ENCODE measurements at regions not wholly inside any gene's neighbourhood (a gene's known extent, or its start where the extent isn't known, plus 50 kb on each side); places are given as distances from the start of the nearest gene placed in this dataset.

DNA sequence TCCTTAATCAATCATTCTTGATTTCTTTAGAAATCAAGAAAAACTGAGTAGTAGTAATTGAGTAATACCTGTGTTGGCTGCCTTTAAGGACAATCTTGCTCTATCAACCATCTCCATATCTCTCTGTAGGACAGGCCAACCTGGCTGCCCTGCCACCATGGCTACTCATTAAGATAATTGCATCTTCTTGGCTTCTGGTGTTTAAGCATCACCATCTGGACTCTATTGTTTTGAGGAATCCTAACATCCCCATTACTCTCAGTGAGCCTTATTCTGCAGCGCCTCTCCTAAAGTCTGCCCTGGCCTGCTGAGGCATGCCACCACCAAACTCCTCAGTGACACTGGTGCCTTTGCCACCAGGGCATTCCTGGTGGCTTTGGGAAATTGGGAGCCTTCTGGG is 442.6 kb upstream of the ZNF507 start:
- Histone ChIP-seq H3K36me3 (no peaks in the 10 kb centered on the region), H3K9me3 (no peaks in the 10 kb centered on the region), H3K4me1 (peaks cover 4 to 13% (median 8%) of the 10 kb centered on the region in 4 donors), H3K27ac (no peak overlapping the region), H3K27me3 (no peaks in the 10 kb centered on the region), H3K4me3 (no peak overlapping the region)
- ATAC-seq (ENCODE audit: low FRiP score in 2 of 2) (no peak), DNase-seq (no peak)
- WGBS, 2 donors: 86 to 100% methylated on average over 1 of the region's 1 CpG
- TF ChIP-seq EP300 (IDR thresholded peaks at IDR 0.05) (no peak), CTCF (IDR thresholded peaks at IDR 0.05) (no peak), POLR2AphosphoS5 (IDR thresholded peaks at IDR 0.05) (no peak), POLR2A (IDR thresholded peaks at IDR 0.05) (no peak)

DNA sequence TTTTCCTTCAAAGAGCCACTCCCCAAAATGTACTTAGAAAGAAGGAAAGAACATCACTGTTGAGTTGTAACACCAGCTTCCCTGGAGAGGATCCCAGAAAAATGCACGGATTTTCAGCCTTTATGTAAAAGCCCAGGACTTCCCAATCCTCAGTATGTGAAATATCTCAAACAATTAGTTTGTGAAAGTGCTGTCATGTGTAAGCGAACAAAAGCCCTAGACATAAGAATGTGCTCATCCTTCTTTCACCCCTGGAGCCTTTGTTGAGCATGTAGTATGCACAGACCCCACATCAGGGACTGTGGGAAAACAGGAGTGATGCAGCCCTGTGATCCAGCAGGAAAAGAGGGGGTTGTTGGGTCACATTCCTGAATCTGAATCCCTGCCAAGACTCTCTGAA is 441.4 kb upstream of the ZNF507 start:
- no peaks in the 10 kb centered on the region for H3K27me3 ChIP-seq
- H3K9me3 ChIP-seq: no peaks in the 10 kb centered on the region
- DNase-seq (no peak), ATAC-seq (ENCODE audit: low FRiP score in 2 of 2) (no peak)
- H3K36me3 ChIP-seq: no peaks in the 10 kb centered on the region
- H3K27ac ChIP-seq: peak overlapping the region in 1 of 4 donors; percentile 80
- TF ChIP-seq EP300 (IDR thresholded peaks at IDR 0.05) (no peak), CTCF (IDR thresholded peaks at IDR 0.05) (no peak), POLR2A (IDR thresholded peaks at IDR 0.05) (no peak), POLR2AphosphoS5 (IDR thresholded peaks at IDR 0.05) (no peak)
- peaks cover 4 to 13% (median 8%) of the 10 kb centered on the region in 4 donors for H3K4me1 ChIP-seq
- WGBS, 2 donors: 62 to 87% methylated on average over 2 of the region's 2 CpGs
- no peak overlapping the region for H3K4me3 ChIP-seq

DNA sequence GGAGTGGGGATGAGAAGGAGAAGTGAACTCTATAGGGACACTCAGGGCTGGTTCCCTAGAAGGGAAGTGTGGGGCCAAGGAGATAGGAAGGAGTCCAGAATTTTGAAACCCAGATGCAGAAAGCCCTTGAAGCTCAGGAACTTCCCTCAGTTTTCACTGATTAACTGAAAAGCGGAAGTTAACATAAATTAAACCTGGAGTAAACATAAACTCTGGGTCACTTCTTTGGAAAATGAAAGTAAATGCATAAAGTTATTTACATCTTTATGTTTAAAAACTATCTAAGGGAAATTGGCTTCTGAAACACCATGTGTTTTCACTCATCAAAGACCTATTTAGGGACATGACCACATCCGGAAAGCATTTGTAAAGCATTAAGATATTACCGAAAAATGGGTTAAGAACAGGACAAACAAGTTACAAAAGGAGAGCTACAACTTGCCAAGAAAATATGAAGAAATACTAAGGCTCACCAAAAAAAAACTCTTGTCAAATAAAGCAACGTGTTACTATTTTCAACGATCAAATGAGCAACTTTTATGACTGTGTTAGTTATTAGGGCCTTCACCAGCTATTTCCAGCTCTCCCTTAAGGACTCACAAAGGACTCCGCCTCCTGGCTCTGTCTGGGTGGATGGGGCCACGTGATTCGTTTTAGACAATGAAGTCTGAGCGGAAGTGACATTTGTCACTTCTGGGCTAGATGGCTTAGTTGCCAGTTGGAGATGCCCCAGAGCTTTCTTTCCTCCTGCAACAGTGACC is 439.1 kb upstream of the ZNF507 start:
- Histone ChIP-seq H3K4me1 (peaks cover 4 to 13% (median 8%) of the 10 kb centered on the region in 4 donors), H3K36me3 (no peaks in the 10 kb centered on the region), H3K27me3 (no peaks in the 10 kb centered on the region), H3K27ac (peak overlapping the region; percentile 65 to 80 (median 71)), H3K4me3 (no peak overlapping the region), H3K9me3 (no peaks in the 10 kb centered on the region)
- WGBS, 2 donors: 12 to 13% methylated on average over 9 of the region's 9 CpGs
- ATAC-seq (ENCODE audit: low FRiP score in 2 of 2): peak; percentile 66 to 78
- TF ChIP-seq POLR2AphosphoS5 (IDR thresholded peaks at IDR 0.05) (no peak), EP300 (IDR thresholded peaks at IDR 0.05) (peak in 1 of 4 donors; percentile 30), CTCF (IDR thresholded peaks at IDR 0.05) (no peak), POLR2A (IDR thresholded peaks at IDR 0.05) (no peak)
- DNase-seq: peak in 1 of 2 donors; percentile 35

DNA sequence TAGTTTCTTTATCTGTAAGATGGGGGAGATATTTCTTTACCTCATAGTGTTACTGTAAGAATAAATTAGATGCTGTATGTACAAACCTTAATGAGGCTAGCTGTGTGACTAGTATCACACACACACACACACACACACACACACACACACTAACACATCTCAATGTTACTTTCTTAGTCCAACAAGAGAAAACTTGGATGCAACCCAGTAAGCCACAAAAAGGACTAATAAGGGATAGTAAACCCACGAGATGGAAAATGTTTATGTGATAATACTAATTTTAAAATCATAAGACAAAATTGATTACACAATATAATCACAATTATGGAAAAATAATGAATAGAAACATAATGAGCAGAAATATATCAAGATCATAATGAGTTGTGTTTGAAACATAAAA is 437.7 kb upstream of the ZNF507 start:
- ATAC-seq (ENCODE audit: low FRiP score in 2 of 2): no peak
- H3K9me3 ChIP-seq: no peaks in the 10 kb centered on the region
- TF ChIP-seq EP300 (IDR thresholded peaks at IDR 0.05) (no peak), POLR2A (IDR thresholded peaks at IDR 0.05) (no peak), CTCF (IDR thresholded peaks at IDR 0.05) (no peak), POLR2AphosphoS5 (IDR thresholded peaks at IDR 0.05) (no peak)
- H3K4me3 ChIP-seq: no peak overlapping the region
- DNase-seq: no peak
- no peaks in the 10 kb centered on the region for H3K36me3 ChIP-seq
- no peaks in the 10 kb centered on the region for H3K27me3 ChIP-seq
- WGBS, 2 donors: 52 to 67% methylated on average over 1 of the region's 1 CpG
- H3K4me1 ChIP-seq: peaks cover 4 to 13% (median 8%) of the 10 kb centered on the region in 4 donors
- peak overlapping the region in 2 of 4 donors; percentile 37 to 80 for H3K27ac ChIP-seq

DNA sequence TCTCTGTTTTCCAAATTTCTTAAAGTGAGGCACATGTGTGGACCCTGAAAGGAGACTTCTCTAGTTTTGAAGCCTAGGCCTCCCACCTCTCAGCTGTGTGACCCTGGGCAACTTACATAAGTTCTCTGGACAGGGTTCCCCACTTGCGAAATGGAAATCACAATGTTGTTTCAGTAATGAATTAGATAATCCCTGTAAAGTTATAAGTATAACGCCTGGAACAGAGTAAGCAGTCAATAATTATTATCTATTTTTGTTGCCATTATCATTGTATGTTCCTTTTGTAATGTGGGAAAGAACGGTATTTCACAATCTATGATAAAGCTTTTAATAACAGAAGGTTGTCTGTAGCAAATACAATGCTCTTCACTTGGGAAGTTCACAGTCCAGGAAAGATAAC is 437.3 kb upstream of the ZNF507 start:
- DNase-seq: no peak
- 78 to 89% methylated on average over 3 of the region's 3 CpGs for whole genome bisulfite sequencing, 2 donors
- H3K27ac ChIP-seq: peak overlapping the region in 2 of 4 donors; percentile 37 to 64
- no peaks in the 10 kb centered on the region for H3K36me3 ChIP-seq
- H3K4me1 ChIP-seq: peaks cover 4 to 13% (median 8%) of the 10 kb centered on the region in 4 donors
- ATAC-seq (ENCODE audit: low FRiP score in 2 of 2): no peak
- H3K27me3 ChIP-seq: no peaks in the 10 kb centered on the region
- no peak overlapping the region for H3K4me3 ChIP-seq
- TF ChIP-seq POLR2AphosphoS5 (IDR thresholded peaks at IDR 0.05): no peak
- no peak for TF ChIP-seq EP300 (IDR thresholded peaks at IDR 0.05)
- TF ChIP-seq POLR2A (IDR thresholded peaks at IDR 0.05): no peak
- TF ChIP-seq CTCF (IDR thresholded peaks at IDR 0.05): no peak
- no peaks in the 10 kb centered on the region for H3K9me3 ChIP-seq

All from upper lobe of left lung (tissue), 6 donors.